ENCODE measurements at regions not wholly inside any gene's neighbourhood (a gene's known extent, or its start where the extent isn't known, plus 50 kb on each side); places are given as distances from the start of the nearest gene placed in this dataset.

- TF ChIP-seq CTCF (IDR thresholded peaks at IDR 0.05) (no peak), EP300 (IDR thresholded peaks at IDR 0.05) (no peak), POLR2A (IDR thresholded peaks at IDR 0.05) (no peak)
Measured at GRCh38 chr1:221118938-221119320, 239.7 kb downstream of the HLX start.

All from upper lobe of left lung (tissue), 4 donors.